Fibroblast of villous mesenchyme (primary cell): ENCODE measurements at regions not wholly inside any gene's neighbourhood (a gene's known extent, or its start where the extent isn't known, plus 50 kb on each side); places are given as distances from the start of the nearest gene placed in this dataset.

ENCODE experiments used
- DNase-seq: peaks from one replicate; pipeline ENCODE4 v3.0.0-alpha.2; 2010; ENCODE audit warnings: low read depth
- H3K4me3 ChIP-seq: 2 replicates; pipeline ENCODE4 v1.5.1; 2011; ENCODE audit warnings: low read depth, mild to moderate bottlenecking, low read length
- CTCF ChIP-seq: IDR thresholded peaks from 2 replicates; pipeline ENCODE4 v1.5.1; 2012; ENCODE audit warnings: low read depth, mild to moderate bottlenecking, low read length; ENCODE audit not compliant: insufficient read depth

GRCh38 chr6:93701526-93701925 is 282.2 kb upstream of the EPHA7 start:
- DNase-seq = no peak
- TF ChIP-seq CTCF = no peak

GRCh38 chr6:93685494-93685893 is 266.1 kb upstream of the EPHA7 start:
- H3K4me3 ChIP-seq = no peak overlapping the region
- TF ChIP-seq CTCF = no peak
- no peak for DNase-seq

More at GRCh38 chr6:93701526-93701925, 282.2 kb upstream of the EPHA7 start:
- no peak overlapping the region for H3K4me3 ChIP-seq

GRCh38 chr6:93684339-93684738 is 265.0 kb upstream of the EPHA7 start:
- no peak overlapping the region for H3K4me3 ChIP-seq
- TF ChIP-seq CTCF = no peak
- no peak for DNase-seq

GRCh38 chr6:93679836-93680235 is 260.5 kb upstream of the EPHA7 start:
- DNase-seq = peak; percentile 23
- TF ChIP-seq CTCF = no peak

GRCh38 chr6:93678841-93679454 is 259.6 kb upstream of the EPHA7 start:
- DNase-seq = no peak
- TF ChIP-seq CTCF = no peak
- H3K4me3 ChIP-seq = no peak overlapping the region

More at GRCh38 chr6:93679836-93680235, 260.5 kb upstream of the EPHA7 start:
- H3K4me3 ChIP-seq = no peak overlapping the region

GRCh38 chr6:93677264-93677965 is 258.1 kb upstream of the EPHA7 start:
- TF ChIP-seq CTCF = no peak
- no peak overlapping the region for H3K4me3 ChIP-seq
- DNase-seq = no peak
